Dermis blood vessel endothelial cell (primary cell): ENCODE measurements at regions not wholly inside any gene's neighbourhood (a gene's known extent, or its start where the extent isn't known, plus 50 kb on each side); places are given as distances from the start of the nearest gene placed in this dataset.
"Not testable (repeated sequence)": the region's sequence is repeated elsewhere in the genome, so short reads cannot be mapped to it uniquely, and the experiment has no call there.

ENCODE experiments used
- DNase-seq: peaks from one replicate; pipeline ENCODE4 v3.0.0; 2010

GRCh38 chr2:142463047-142463446 lies 332.2 kb upstream of the LRP1B start:
- DNase-seq: no peak

- DNase-seq: no peak
These were observed 331.5 kb upstream of the LRP1B start for GRCh38 chr2:142462306-142462705.

- no peak for DNase-seq
These were observed 314.8 kb upstream of the LRP1B start for GRCh38 chr2:142445551-142446072.

- no peak for DNase-seq
These were observed 314.2 kb upstream of the LRP1B start for GRCh38 chr2:142445023-142445422.

- no peak for DNase-seq
These were observed 305.0 kb upstream of the LRP1B start for GRCh38 chr2:142435847-142436246.

- no peak for DNase-seq
These were observed 295.2 kb upstream of the LRP1B start for GRCh38 chr2:142426064-142426463.

- no peak for DNase-seq
These were observed 294.7 kb upstream of the LRP1B start for GRCh38 chr2:142425551-142425950.

GRCh38 chr2:142423603-142424002 lies 292.8 kb upstream of the LRP1B start:
- DNase-seq: no peak

GRCh38 chr2:142422769-142423168 lies 292.0 kb upstream of the LRP1B start:
- DNase-seq: no peak

GRCh38 chr2:142422041-142422440 lies 291.2 kb upstream of the LRP1B start:
- DNase-seq: no peak

GRCh38 chr2:142418699-142419098 lies 287.9 kb upstream of the LRP1B start:
- DNase-seq: not testable (repeated sequence)

- DNase-seq: no peak
These were observed 286.2 kb upstream of the LRP1B start for GRCh38 chr2:142416996-142417395.

- DNase-seq: no peak
These were observed 284.6 kb upstream of the LRP1B start for GRCh38 chr2:142415461-142415860.

GRCh38 chr2:142398212-142398611 lies 267.4 kb upstream of the LRP1B start:
- DNase-seq: no peak

- DNase-seq: no peak
These were observed 264.5 kb upstream of the LRP1B start for GRCh38 chr2:142395291-142395690.

- no peak for DNase-seq
These were observed 249.6 kb upstream of the LRP1B start for GRCh38 chr2:142380372-142380771.

GRCh38 chr2:142362069-142362468 lies 231.3 kb upstream of the LRP1B start:
- DNase-seq: not testable (repeated sequence)

- no peak for DNase-seq
These were observed 216.9 kb upstream of the LRP1B start for GRCh38 chr2:142347751-142348150.

- no peak for DNase-seq
These were observed 208.4 kb upstream of the LRP1B start for GRCh38 chr2:142339261-142339660.

GRCh38 chr2:142332196-142332595 lies 201.4 kb upstream of the LRP1B start:
- no peak for DNase-seq

GRCh38 chr2:142330458-142330857 lies 199.6 kb upstream of the LRP1B start:
- no peak for DNase-seq

- DNase-seq: no peak
These were observed 195.1 kb upstream of the LRP1B start for GRCh38 chr2:142325870-142326269.

GRCh38 chr2:142323206-142323605 lies 192.4 kb upstream of the LRP1B start:
- DNase-seq: no peak

GRCh38 chr2:142321706-142322280 lies 191.0 kb upstream of the LRP1B start:
- no peak for DNase-seq

GRCh38 chr2:142320067-142320466 lies 189.3 kb upstream of the LRP1B start:
- no peak for DNase-seq
